ENCODE measurements at regions not wholly inside any gene's neighbourhood (a gene's known extent, or its start where the extent isn't known, plus 50 kb on each side); places are given as distances from the start of the nearest gene placed in this dataset.

DNA sequence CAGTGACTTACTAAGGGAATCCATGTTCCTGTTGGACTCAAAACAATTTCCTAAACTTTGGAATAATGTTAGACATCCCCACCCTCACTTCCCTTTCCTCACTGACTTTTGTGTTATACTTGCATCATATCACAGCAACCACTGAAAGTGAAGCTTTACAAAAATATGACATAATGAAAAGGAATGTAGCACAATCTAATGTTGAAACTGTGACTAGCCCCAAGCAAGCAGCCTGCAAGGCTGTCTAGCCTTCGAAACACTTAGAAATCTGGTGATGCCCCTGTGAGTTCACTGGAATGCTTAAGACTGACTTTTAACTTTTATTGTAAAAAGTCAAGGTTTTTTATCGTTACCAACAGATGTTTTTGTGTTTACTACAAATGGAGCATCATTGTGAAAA lies 203.7 kb upstream of the ZNF385D start:
- Histone ChIP-seq H3K27me3 (replicated peaks; ENCODE audit: control insufficient read depth, insufficient read depth, low read length) (no peaks in the 10 kb centered on the region), H3K36me3 (ENCODE audit: control insufficient read depth, insufficient read depth, low read length) (no peaks in the 10 kb centered on the region), H3K4me1 (no peaks in the 10 kb centered on the region), H3K9me3 (no peaks in the 10 kb centered on the region), H3K4me3 (ENCODE audit: low read depth, low read length) (no peak overlapping the region)
- DNase-seq, result no peak
- no peaks in the 10 kb centered on the region for H3K36me3 Mint-ChIP-seq (ENCODE audit: insufficient read depth, unreplicated experiment)
- no TSS peak for BruUV-seq (replicated peaks)
- CTCF ChIA-PET, result no interaction called here
- no peaks in the 10 kb centered on the region for H3K9me3 Mint-ChIP-seq (ENCODE audit: unreplicated experiment)
- TF ChIP-seq, protein P1, sequence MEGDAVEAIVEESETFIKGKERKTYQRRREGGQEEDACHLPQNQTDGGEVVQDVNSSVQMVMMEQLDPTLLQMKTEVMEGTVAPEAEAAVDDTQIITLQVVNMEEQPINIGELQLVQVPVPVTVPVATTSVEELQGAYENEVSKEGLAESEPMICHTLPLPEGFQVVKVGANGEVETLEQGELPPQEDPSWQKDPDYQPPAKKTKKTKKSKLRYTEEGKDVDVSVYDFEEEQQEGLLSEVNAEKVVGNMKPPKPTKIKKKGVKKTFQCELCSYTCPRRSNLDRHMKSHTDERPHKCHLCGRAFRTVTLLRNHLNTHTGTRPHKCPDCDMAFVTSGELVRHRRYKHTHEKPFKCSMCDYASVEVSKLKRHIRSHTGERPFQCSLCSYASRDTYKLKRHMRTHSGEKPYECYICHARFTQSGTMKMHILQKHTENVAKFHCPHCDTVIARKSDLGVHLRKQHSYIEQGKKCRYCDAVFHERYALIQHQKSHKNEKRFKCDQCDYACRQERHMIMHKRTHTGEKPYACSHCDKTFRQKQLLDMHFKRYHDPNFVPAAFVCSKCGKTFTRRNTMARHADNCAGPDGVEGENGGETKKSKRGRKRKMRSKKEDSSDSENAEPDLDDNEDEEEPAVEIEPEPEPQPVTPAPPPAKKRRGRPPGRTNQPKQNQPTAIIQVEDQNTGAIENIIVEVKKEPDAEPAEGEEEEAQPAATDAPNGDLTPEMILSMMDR (IDR thresholded peaks at IDR 0.05; ENCODE audit: insufficient read depth in 1 of 2, low read depth in 1 of 2, low read length in 1 of 2, severe bottlenecking in 1 of 2, unreplicated experiment in 1 of 2), result no peak
- POLR2A ChIA-PET, result no interaction called here
- H3K4me3 Mint-ChIP-seq (ENCODE audit: unreplicated experiment), result no peak overlapping the region
- H3K27me3 Mint-ChIP-seq (ENCODE audit: insufficient read depth, unreplicated experiment), result peaks cover 2% of the 10 kb centered on the region
- no peaks in the 10 kb centered on the region for H3K4me1 Mint-ChIP-seq (ENCODE audit: low read depth, unreplicated experiment)
- intact Hi-C loops (cut with micrococcal nuclease; ENCODE audit: unreplicated experiment), result no loop called here
- H3K27ac Mint-ChIP-seq (ENCODE audit: unreplicated experiment), result no peak overlapping the region

DNA sequence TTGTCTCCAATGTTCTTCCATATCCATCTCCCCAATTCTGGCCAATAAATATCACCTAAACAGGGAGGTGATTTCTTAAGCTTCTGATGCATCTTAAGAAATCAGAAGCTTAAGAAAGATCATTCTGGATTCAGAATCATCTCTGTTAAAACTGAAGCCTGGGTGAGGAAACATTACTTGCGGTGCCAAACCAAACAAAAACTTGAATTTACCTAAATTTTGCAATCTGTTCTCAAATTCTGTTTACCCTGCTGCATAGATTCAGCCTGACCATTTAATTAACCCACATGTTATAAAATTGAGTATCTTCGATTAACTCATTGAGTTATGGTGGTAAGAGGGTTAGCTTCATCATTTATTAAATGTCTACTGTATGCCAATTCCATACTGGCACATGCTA lies 204.4 kb upstream of the ZNF385D start:
- POLR2A ChIA-PET, result no interaction called here
- DNase-seq, result no peak
- BruUV-seq (replicated peaks), result no TSS peak
- no peaks in the 10 kb centered on the region for H3K4me1 ChIP-seq
- no peaks in the 10 kb centered on the region for H3K36me3 ChIP-seq (ENCODE audit: control insufficient read depth, insufficient read depth, low read length)
- Mint-ChIP-seq H3K27me3 (ENCODE audit: insufficient read depth, unreplicated experiment) (peaks cover 2% of the 10 kb centered on the region), H3K4me1 (ENCODE audit: low read depth, unreplicated experiment) (no peaks in the 10 kb centered on the region), H3K4me3 (ENCODE audit: unreplicated experiment) (no peak overlapping the region), H3K36me3 (ENCODE audit: insufficient read depth, unreplicated experiment) (no peaks in the 10 kb centered on the region), H3K9me3 (ENCODE audit: unreplicated experiment) (no peaks in the 10 kb centered on the region), H3K27ac (ENCODE audit: unreplicated experiment) (no peak overlapping the region)
- TF ChIP-seq, protein P1 (IDR thresholded peaks at IDR 0.05; ENCODE audit: insufficient read depth in 1 of 2, low read depth in 1 of 2, low read length in 1 of 2, severe bottlenecking in 1 of 2, unreplicated experiment in 1 of 2), result no peak
- H3K9me3 ChIP-seq, result no peaks in the 10 kb centered on the region
- H3K4me3 ChIP-seq (ENCODE audit: low read depth, low read length), result no peak overlapping the region
- CTCF ChIA-PET, result no interaction called here
- intact Hi-C loops (cut with micrococcal nuclease; ENCODE audit: unreplicated experiment), result no loop called here
- no peaks in the 10 kb centered on the region for H3K27me3 ChIP-seq (replicated peaks; ENCODE audit: control insufficient read depth, insufficient read depth, low read length)

DNA sequence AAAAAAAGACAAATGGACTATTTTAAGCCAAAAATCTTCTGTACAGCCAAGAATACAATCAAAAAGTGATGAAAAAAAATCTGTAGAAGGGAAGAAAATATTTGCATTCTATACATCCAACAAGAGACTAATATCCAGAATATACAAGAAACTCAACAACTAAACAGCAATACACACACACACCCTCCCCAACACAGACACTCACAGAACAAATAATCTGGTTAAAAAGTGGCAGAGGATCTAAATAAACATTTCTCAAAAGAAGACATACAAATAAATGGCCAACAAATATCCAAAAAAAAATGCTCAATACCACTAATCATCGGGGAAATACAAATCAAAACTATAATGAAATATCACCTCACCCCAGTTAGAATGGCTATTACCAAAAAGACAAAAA lies 209.0 kb upstream of the ZNF385D start:
- Mint-ChIP-seq H3K27me3 (ENCODE audit: insufficient read depth, unreplicated experiment) (peaks cover 2% of the 10 kb centered on the region), H3K36me3 (ENCODE audit: insufficient read depth, unreplicated experiment) (no peaks in the 10 kb centered on the region)

More for the DNA sequence above, 209.0 kb upstream of the ZNF385D start:
- TF ChIP-seq, protein P1 (IDR thresholded peaks at IDR 0.05; ENCODE audit: insufficient read depth in 1 of 2, low read depth in 1 of 2, low read length in 1 of 2, severe bottlenecking in 1 of 2, unreplicated experiment in 1 of 2), result no peak
- H3K4me3 Mint-ChIP-seq (ENCODE audit: unreplicated experiment), result no peak overlapping the region
- H3K4me1 Mint-ChIP-seq (ENCODE audit: low read depth, unreplicated experiment), result no peaks in the 10 kb centered on the region
- ChIA-PET CTCF (no interaction called here), POLR2A (no interaction called here)
- Histone ChIP-seq H3K4me3 (ENCODE audit: low read depth, low read length) (no peak overlapping the region), H3K4me1 (no peaks in the 10 kb centered on the region), H3K36me3 (ENCODE audit: control insufficient read depth, insufficient read depth, low read length) (no peaks in the 10 kb centered on the region), H3K27me3 (replicated peaks; ENCODE audit: control insufficient read depth, insufficient read depth, low read length) (no peaks in the 10 kb centered on the region), H3K9me3 (no peaks in the 10 kb centered on the region)
- intact Hi-C loops (cut with micrococcal nuclease; ENCODE audit: unreplicated experiment), result no loop called here
- no peak for DNase-seq
- no TSS peak for BruUV-seq (replicated peaks)
- H3K9me3 Mint-ChIP-seq (ENCODE audit: unreplicated experiment), result no peaks in the 10 kb centered on the region
- no peak overlapping the region for H3K27ac Mint-ChIP-seq (ENCODE audit: unreplicated experiment)

All from Caco-2 (cell line).